ENCODE measurements at regions not wholly inside any gene's neighbourhood (a gene's known extent, or its start where the extent isn't known, plus 50 kb on each side); places are given as distances from the start of the nearest gene placed in this dataset.

DNA sequence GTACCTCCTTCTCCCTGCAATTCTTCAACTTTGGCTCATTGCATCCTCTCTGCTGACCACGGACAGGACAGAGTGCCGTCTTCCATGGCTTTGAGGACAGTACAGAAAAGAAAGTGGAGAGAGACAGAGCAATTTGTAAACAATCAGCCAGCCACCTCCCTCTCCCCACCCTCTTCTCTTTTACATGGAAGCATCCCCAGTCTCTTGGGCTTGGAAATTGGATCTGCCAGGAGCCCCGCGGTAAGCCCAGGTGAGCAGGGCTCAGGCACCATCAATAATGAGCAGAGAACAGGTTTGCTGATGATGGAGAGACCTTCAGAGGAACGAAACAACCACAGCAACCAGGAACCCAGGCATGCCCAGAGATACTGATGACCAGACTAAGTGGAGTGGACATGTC, 194.9 kb upstream of the TNRC6C start (continued):
- TF ChIP-seq OSR2 (tag by site-specific recombination; IDR thresholded peaks at IDR 0.05) (no peak), ZNF514 (tag by site-specific recombination; IDR thresholded peaks at IDR 0.05) (no peak), ZNF214 (tag by site-specific recombination; IDR thresholded peaks at IDR 0.05; ENCODE audit: borderline replicate concordance) (no peak), ZNF621 (tag by site-specific recombination; IDR thresholded peaks at IDR 0.05) (no peak), YY1 (tag by site-specific recombination; IDR thresholded peaks at IDR 0.05) (no peak), ZNF169 (tag by site-specific recombination; IDR thresholded peaks at IDR 0.05) (no peak), HOXD13 (CRISPR knock-in tag; IDR thresholded peaks at IDR 0.05; ENCODE audit: borderline replicate concordance) (no peak), ZNF155 (tag by site-specific recombination; IDR thresholded peaks at IDR 0.05) (no peak), ZNF266 (tag by site-specific recombination; IDR thresholded peaks at IDR 0.05; ENCODE audit: low read depth) (no peak)
- TF ChIP-seq, protein P1, sequence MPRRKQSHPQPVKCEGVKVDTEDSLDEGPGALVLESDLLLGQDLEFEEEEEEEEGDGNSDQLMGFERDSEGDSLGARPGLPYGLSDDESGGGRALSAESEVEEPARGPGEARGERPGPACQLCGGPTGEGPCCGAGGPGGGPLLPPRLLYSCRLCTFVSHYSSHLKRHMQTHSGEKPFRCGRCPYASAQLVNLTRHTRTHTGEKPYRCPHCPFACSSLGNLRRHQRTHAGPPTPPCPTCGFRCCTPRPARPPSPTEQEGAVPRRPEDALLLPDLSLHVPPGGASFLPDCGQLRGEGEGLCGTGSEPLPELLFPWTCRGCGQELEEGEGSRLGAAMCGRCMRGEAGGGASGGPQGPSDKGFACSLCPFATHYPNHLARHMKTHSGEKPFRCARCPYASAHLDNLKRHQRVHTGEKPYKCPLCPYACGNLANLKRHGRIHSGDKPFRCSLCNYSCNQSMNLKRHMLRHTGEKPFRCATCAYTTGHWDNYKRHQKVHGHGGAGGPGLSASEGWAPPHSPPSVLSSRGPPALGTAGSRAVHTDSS (tag by site-specific recombination; IDR thresholded peaks at IDR 0.05): no peak
- TF ChIP-seq, protein P2, sequence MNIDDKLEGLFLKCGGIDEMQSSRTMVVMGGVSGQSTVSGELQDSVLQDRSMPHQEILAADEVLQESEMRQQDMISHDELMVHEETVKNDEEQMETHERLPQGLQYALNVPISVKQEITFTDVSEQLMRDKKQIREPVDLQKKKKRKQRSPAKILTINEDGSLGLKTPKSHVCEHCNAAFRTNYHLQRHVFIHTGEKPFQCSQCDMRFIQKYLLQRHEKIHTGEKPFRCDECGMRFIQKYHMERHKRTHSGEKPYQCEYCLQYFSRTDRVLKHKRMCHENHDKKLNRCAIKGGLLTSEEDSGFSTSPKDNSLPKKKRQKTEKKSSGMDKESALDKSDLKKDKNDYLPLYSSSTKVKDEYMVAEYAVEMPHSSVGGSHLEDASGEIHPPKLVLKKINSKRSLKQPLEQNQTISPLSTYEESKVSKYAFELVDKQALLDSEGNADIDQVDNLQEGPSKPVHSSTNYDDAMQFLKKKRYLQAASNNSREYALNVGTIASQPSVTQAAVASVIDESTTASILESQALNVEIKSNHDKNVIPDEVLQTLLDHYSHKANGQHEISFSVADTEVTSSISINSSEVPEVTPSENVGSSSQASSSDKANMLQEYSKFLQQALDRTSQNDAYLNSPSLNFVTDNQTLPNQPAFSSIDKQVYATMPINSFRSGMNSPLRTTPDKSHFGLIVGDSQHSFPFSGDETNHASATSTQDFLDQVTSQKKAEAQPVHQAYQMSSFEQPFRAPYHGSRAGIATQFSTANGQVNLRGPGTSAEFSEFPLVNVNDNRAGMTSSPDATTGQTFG (tag by site-specific recombination; IDR thresholded peaks at IDR 0.05; ENCODE audit: borderline replicate concordance): no peak
- TF ChIP-seq, protein P3, sequence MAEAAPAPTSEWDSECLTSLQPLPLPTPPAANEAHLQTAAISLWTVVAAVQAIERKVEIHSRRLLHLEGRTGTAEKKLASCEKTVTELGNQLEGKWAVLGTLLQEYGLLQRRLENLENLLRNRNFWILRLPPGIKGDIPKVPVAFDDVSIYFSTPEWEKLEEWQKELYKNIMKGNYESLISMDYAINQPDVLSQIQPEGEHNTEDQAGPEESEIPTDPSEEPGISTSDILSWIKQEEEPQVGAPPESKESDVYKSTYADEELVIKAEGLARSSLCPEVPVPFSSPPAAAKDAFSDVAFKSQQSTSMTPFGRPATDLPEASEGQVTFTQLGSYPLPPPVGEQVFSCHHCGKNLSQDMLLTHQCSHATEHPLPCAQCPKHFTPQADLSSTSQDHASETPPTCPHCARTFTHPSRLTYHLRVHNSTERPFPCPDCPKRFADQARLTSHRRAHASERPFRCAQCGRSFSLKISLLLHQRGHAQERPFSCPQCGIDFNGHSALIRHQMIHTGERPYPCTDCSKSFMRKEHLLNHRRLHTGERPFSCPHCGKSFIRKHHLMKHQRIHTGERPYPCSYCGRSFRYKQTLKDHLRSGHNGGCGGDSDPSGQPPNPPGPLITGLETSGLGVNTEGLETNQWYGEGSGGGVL (tag by site-specific recombination; IDR thresholded peaks at IDR 0.05): no peak

DNA sequence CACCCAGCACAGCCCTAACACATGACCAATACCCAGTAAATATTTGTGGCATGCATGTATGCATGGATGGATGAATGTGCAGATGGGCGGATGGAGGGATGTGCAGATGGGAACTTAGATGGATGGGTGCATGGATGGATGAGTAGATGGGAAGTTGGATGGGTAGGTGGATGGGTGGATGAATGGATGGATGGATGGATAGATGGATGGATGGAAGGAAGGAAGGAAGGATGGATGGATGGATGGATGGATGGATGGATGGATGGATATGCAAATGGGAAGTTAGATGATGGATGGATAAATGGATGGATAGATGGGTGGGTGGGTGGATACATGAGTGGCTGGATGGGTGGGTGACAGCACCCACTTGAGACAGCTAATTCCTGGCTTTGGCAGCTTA, 193.2 kb upstream of the TNRC6C start:
- no peaks in the 10 kb centered on the region for H3K36me3 ChIP-seq (ENCODE audit: control insufficient read depth in 2 of 2, insufficient read depth in 1 of 2, low read length in 2 of 2)
- H3K4me3 ChIP-seq (ENCODE audit: low read depth, low read length): no peak overlapping the region
- ChIA-PET CTCF (interaction anchor here (0.6 to 0.7 kb wide), 2 partner anchors 188 to 249 kb away, joined by 3 read pairs; no protein-coding TSS in a partner anchor), POLR2A (no interaction called here)
- no peaks in the 10 kb centered on the region for H3K4me1 ChIP-seq (ENCODE audit: control insufficient read depth, insufficient read depth, low read length)
- TF ChIP-seq, protein P4, sequence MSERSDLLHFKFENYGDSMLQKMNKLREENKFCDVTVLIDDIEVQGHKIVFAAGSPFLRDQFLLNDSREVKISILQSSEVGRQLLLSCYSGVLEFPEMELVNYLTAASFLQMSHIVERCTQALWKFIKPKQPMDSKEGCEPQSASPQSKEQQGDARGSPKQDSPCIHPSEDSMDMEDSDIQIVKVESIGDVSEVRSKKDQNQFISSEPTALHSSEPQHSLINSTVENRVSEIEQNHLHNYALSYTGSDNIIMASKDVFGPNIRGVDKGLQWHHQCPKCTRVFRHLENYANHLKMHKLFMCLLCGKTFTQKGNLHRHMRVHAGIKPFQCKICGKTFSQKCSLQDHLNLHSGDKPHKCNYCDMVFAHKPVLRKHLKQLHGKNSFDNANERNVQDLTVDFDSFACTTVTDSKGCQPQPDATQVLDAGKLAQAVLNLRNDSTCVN (tag by site-specific recombination; optimal IDR thresholded peaks at IDR 0.05): no peak
- 0 out of 2 replicates have a peak, but pooled peaks have one; percentile 18 for TF ChIP-seq ZFHX2 (tag by site-specific recombination; conservative IDR thresholded peaks at IDR 0.05)
- peak; percentile 87 for TF ChIP-seq ZBTB17 (tag by site-specific recombination; IDR thresholded peaks at IDR 0.05)
- TF ChIP-seq ZNF555 (tag by site-specific recombination; conservative IDR thresholded peaks at IDR 0.05): no peak
- peak; percentile 44; the same call in 1 of the 2 replicates for TF ChIP-seq EGR2 (tag by site-specific recombination; IDR thresholded peaks at IDR 0.05; ENCODE audit: low read depth)
- TF ChIP-seq TCF7L2 (IDR thresholded peaks at IDR 0.05; ENCODE audit: borderline replicate concordance, low read depth, low read length): no peak
- TF ChIP-seq ZNF514 (tag by site-specific recombination; IDR thresholded peaks at IDR 0.05): no peak
- peak; percentile 100 for TF ChIP-seq ZNF366 (tag by site-specific recombination; conservative IDR thresholded peaks at IDR 0.05)
- no peak for TF ChIP-seq ZNF341 (tag by site-specific recombination; IDR thresholded peaks at IDR 0.05; ENCODE audit: low read depth)
- TF ChIP-seq ZNF157 (tag by site-specific recombination; IDR thresholded peaks at IDR 0.05): 0 out of 2 replicates have a peak, but pooled peaks have one; percentile 19
- TF ChIP-seq ZNF600 (tag by site-specific recombination; IDR thresholded peaks at IDR 0.05): no peak
- H3K9me3 ChIP-seq (ENCODE audit: control insufficient read depth, insufficient read depth, low read depth, low read length): no peaks in the 10 kb centered on the region
- no peak overlapping the region for H3K27ac ChIP-seq (ENCODE audit: extremely low read depth, low read depth, low read length)
